ENCODE measurements at regions not wholly inside any gene's neighbourhood (a gene's known extent, or its start where the extent isn't known, plus 50 kb on each side); places are given as distances from the start of the nearest gene placed in this dataset.
"Not testable (repeated sequence)": the region's sequence is repeated elsewhere in the genome, so short reads cannot be mapped to it uniquely, and the experiment has no call there.

DNA sequence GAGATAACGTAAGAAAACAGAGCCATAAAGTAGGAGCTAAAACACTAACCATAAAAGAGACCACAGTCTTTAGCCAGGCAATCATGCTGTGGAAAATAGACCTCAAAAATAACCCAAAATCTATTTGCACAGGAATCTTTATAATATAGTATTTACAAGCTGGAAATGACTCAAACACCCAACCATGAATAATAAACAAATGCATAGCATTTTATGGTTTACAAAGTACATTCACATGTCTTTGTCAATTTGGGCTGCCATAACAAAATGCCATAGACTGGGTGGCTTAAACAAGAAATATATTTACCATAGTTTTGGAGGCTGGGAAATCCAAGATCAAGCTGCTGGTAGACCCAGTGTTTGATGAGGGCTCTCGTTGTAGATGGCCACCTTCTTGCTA is 65.5 kb upstream of the GRB10 start:
- no peak for DNase-seq (ENCODE audit: low read depth)
- TF ChIP-seq, protein P1, sequence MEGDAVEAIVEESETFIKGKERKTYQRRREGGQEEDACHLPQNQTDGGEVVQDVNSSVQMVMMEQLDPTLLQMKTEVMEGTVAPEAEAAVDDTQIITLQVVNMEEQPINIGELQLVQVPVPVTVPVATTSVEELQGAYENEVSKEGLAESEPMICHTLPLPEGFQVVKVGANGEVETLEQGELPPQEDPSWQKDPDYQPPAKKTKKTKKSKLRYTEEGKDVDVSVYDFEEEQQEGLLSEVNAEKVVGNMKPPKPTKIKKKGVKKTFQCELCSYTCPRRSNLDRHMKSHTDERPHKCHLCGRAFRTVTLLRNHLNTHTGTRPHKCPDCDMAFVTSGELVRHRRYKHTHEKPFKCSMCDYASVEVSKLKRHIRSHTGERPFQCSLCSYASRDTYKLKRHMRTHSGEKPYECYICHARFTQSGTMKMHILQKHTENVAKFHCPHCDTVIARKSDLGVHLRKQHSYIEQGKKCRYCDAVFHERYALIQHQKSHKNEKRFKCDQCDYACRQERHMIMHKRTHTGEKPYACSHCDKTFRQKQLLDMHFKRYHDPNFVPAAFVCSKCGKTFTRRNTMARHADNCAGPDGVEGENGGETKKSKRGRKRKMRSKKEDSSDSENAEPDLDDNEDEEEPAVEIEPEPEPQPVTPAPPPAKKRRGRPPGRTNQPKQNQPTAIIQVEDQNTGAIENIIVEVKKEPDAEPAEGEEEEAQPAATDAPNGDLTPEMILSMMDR (IDR thresholded peaks at IDR 0.05; ENCODE audit: low read depth, low read length, missing control alignments) = no peak
- no peak overlapping the region for H3K4me3 ChIP-seq (ENCODE audit: low read depth, low read length)
- in situ Hi-C loops (cut with HindIII; ENCODE audit: low sequenced_read_pairs) = no loop called here

DNA sequence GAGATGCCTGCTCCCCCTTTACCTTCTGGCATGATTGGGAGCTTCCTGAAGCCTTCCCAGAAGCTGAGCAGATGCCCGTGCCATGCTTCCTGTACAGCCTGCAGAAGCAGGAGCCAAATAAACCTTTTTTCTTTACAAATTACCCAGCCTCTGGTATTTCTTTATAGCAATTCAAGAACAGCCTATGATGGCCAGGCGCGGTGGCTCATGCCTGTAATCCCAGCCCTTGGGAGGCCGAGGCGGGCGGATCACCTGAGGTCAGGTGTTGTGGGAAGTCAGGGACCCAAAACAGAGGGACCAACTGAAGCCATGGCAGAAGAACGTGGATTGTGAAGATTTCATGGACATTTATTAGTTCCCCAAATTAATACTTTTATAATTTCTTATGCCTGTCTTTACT is 62.2 kb upstream of the GRB10 start:
- DNase-seq (ENCODE audit: low read depth); H3K4me3 ChIP-seq (ENCODE audit: low read depth, low read length); in situ Hi-C loops (cut with HindIII; ENCODE audit: low sequenced_read_pairs): not testable (repeated sequence)

DNA sequence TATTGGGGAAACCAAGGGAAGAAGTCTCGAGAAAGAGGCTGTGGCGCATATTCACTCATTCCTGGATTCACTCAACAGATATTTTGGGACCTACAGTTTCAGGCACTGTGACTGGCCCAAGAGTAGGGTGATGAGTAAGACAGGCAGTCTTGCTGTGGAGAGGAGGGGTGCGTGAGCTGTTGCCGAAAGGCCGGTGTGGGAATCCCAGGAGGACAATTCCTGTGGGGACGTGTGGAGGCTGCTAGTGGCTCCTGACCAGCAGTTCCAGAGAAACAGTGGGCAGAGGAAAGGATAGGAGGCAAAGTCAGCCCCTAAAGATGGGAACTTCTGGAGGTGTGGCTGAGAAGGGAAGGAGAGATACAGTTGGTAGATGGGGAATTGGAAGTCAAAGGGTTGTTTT is 59.3 kb upstream of the GRB10 start:
- DNase-seq (ENCODE audit: low read depth) = no peak
- TF ChIP-seq, protein P1 (IDR thresholded peaks at IDR 0.05; ENCODE audit: low read depth, low read length, missing control alignments) = no peak
- in situ Hi-C loops (cut with HindIII; ENCODE audit: low sequenced_read_pairs) = no loop called here
- H3K4me3 ChIP-seq (ENCODE audit: low read depth, low read length) = no peak overlapping the region

DNA sequence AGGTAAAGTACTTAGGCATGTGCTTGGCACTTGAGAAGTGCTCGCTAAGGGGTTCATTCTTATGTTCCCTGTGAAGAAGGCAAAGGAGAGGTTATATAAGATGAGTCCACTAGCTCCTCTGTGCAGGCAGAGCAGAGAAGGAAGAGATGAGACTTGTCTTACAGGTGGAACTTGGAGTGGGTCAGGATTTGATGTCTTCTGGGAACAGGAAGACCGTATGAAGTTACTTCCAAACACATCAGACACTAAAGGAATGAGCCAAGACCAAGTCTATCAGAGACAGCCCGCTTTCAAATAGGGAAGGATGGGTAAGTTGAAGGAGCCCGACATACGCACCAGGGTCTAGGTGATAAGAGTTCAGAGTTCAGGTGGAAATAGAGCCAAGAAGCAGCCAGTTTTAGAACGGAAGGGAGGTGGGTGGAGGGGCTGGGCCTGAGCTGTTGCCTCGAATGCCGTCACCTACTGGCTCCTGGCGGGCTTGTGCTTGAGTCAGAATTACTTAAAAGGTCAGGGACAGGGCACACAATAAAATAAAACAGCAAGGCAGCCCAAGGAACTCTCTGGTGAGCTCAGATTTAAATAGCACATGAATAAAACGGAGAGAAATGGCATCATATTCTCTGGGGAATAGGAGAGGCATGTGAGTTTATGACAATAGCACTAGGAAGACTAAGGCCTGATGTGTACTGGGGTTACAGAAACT is 56.1 kb upstream of the GRB10 start:
- peak; percentile 64 for DNase-seq (ENCODE audit: low read depth)
- no peak overlapping the region for H3K4me3 ChIP-seq (ENCODE audit: low read depth, low read length)
- TF ChIP-seq, protein P1 (IDR thresholded peaks at IDR 0.05; ENCODE audit: low read depth, low read length, missing control alignments) = no peak
- in situ Hi-C loops (cut with HindIII; ENCODE audit: low sequenced_read_pairs) = no loop called here

DNA sequence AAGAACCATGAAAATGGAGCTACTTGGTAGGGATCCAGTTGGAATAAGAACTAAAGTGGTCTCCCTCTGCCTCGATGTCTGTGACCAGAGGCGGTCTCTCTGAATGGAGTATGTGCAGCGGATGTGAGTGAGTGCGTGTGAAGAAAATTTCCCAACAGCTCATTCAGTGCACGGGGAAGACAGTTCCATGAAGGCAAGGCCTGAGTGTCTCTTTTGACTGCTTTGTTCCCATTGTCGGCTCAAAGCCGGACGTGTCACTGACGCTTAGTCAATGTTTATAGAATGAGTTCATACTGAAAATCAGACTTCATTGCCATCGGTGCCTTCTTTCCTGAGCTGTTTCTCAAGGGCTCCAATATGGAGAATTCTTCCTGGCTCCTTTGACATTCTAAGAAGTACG is 55.3 kb upstream of the GRB10 start:
- TF ChIP-seq, protein P1 (IDR thresholded peaks at IDR 0.05; ENCODE audit: low read depth, low read length, missing control alignments) = no peak
- in situ Hi-C loops (cut with HindIII; ENCODE audit: low sequenced_read_pairs) = no loop called here
- H3K4me3 ChIP-seq (ENCODE audit: low read depth, low read length) = no peak overlapping the region
- peak; percentile 75 for DNase-seq (ENCODE audit: low read depth)

DNA sequence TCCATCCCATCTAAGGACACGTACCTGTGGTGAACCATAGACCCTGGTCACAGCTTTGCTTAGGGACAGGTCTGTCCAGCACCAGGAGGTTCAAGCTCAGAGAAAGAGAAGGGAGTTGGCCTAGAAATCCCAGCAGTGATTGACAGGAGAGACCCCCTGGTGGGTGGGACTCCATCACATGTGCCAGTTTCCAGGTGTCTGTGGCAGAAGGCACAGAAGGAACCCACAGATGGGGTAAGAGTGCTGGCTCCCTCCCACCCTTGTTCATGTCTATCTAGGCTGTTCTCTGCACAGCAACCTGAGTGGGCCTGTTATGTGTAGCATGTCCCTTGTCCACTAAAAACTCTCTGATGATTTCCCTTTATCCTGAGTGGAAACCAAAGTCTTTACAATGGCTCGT is 54.0 kb upstream of the GRB10 start:
- TF ChIP-seq, protein P1 (IDR thresholded peaks at IDR 0.05; ENCODE audit: low read depth, low read length, missing control alignments) = no peak
- no peak overlapping the region for H3K4me3 ChIP-seq (ENCODE audit: low read depth, low read length)
- DNase-seq (ENCODE audit: low read depth) = no peak
- in situ Hi-C loops (cut with HindIII; ENCODE audit: low sequenced_read_pairs) = no loop called here

DNA sequence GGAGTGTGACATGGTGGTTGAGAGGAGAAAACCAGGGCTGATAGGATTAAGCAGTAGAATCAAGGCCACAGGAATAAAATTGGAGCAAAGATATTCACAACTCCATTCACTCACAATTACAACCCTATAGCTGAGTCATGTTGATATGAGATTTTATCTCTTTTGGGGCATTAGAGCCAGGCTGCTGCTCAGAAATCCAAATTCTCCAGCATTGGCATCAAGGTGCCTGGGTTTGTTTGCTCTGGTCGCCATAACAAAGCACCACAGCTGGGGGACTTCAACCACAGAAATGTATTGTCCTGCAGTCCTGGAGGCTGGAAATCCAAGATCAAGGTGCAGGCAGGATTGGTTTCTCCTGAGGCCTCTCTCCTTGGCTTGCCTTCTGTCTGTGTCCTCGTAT is 52.5 kb upstream of the GRB10 start:
- H3K4me3 ChIP-seq (ENCODE audit: low read depth, low read length) = no peak overlapping the region
- in situ Hi-C loops (cut with HindIII; ENCODE audit: low sequenced_read_pairs) = no loop called here
- TF ChIP-seq, protein P1 (IDR thresholded peaks at IDR 0.05; ENCODE audit: low read depth, low read length, missing control alignments) = no peak
- DNase-seq (ENCODE audit: low read depth) = no peak

All from astrocyte of the cerebellum (primary cell).